HCT116 (cell line): ENCODE measurements at regions not wholly inside any gene's neighbourhood (a gene's known extent, or its start where the extent isn't known, plus 50 kb on each side); places are given as distances from the start of the nearest gene placed in this dataset.

Experiments used
- CTCF ChIP-seq, 3 experiments: fragments of 200-600 bp in 1 of 3; sonication (generic) in 1 of 3; IDR thresholded peaks in 2 of 3; conservative IDR thresholded peaks in 1 of 3; 2 replicates each; pipeline ENCODE4 v1.5.1; 2012 to 2017; ENCODE audit warnings: low read depth in 2 of 3, low read length in 2 of 3, antibody characterized with exemption in 1 of 3, borderline replicate concordance in 1 of 3, control low read depth in 1 of 3, mild to moderate bottlenecking in 1 of 3, mixed read lengths in 1 of 3, mixed run types in 1 of 3, moderate library complexity in 1 of 3; ENCODE audit not compliant: insufficient read depth in 1 of 3
- POLR2A ChIP-seq: IDR thresholded peaks from 2 replicates; pipeline ENCODE4 v1.7.0; 2011; ENCODE audit warnings: borderline replicate concordance; ENCODE audit not compliant: insufficient read depth, insufficient read length; ENCODE audit errors: extremely low read depth

GRCh38 chr10:130326954-130327353 lies 190.8 kb downstream of the GLRX3 start:
- TF ChIP-seq CTCF (IDR thresholded peaks at IDR 0.05 in 2 of 3, conservative IDR thresholded peaks at IDR 0.05 in 1 of 3; ENCODE audit: borderline replicate concordance in 1 of 3, insufficient read depth in 1 of 3, low read depth in 2 of 3, low read length in 2 of 3) (no peak), POLR2A (no peak)
